ENCODE measurements at regions not wholly inside any gene's neighbourhood (a gene's known extent, or its start where the extent isn't known, plus 50 kb on each side); places are given as distances from the start of the nearest gene placed in this dataset.
A peak's percentile ranks its signal among the peaks of the same experiment; 100 is the strongest.
"Not testable (repeated sequence)": the region's sequence is repeated elsewhere in the genome, so short reads cannot be mapped to it uniquely, and the experiment has no call there.

DNA sequence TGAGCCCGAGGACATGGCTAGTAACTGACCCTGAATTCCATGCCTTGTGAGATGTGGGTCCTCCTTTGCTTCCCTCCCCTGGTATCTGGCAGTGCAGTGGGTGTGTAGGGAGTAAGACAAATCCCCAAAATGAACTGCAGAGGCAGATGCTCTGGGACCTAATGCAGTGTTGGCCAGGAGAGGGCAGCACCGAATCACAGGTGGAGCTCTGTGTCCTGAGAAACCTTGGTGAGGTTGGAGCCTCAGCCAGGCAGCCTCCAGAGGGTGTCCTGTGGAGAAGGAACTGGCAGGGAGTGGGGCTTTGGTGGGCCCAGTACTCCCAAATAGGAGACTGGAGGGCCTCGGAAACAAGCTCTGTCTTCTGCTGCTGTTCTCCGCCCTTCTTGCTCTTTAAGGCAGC lies 209.9 kb downstream of the CCNG2 start:
- not testable (repeated sequence) for DNase-seq (ENCODE audit: low read depth, low spot score); H3K27me3 ChIP-seq (ENCODE audit: control insufficient read depth, extremely low read depth, insufficient read depth, low read length); H3K4me2 ChIP-seq (ENCODE audit: control insufficient read depth, extremely low read depth, insufficient read depth, low read depth, low read length); H3K9ac ChIP-seq (ENCODE audit: control insufficient read depth, extremely low read depth, insufficient read depth, low read length); H3K36me3 ChIP-seq (ENCODE audit: control insufficient read depth in 2 of 2, extremely low read depth in 1 of 2, insufficient read depth in 2 of 2, low read length in 2 of 2); H3K4me3 ChIP-seq (ENCODE audit: control insufficient read depth in 2 of 3, extremely low read depth in 1 of 3, insufficient read depth in 2 of 3, low read depth in 1 of 3, low read length in 3 of 3); H3K4me1 ChIP-seq (ENCODE audit: control insufficient read depth, extremely low read depth, insufficient read depth, low read length); H2AFZ ChIP-seq (ENCODE audit: control insufficient read depth, low read length); H3K79me2 ChIP-seq (ENCODE audit: control insufficient read depth, insufficient read depth, low read length); H3K9me3 ChIP-seq (ENCODE audit: control insufficient read depth, low read depth, low read length); H4K20me1 ChIP-seq (ENCODE audit: control insufficient read depth, extremely low read depth, insufficient read depth, low read length); H3K27ac ChIP-seq (ENCODE audit: control insufficient read depth, insufficient read depth, low read length); H3K9me1 ChIP-seq (ENCODE audit: control insufficient read depth, extremely low read depth, insufficient read depth, low read length)
- dilution Hi-C loops (cut with MboI; ENCODE audit: extremely low pct_ligation_motif_present, low sequenced_read_pairs): loop anchor here (25.0 kb wide), 1 partner anchor 130 kb away; no protein-coding TSS in a partner anchor
- peak; percentile 99 for FAIRE-seq
- peak in 1 of 3 experiments; percentile 39 for TF ChIP-seq CTCF (optimal IDR thresholded peaks at IDR 0.05 in 1 of 3, IDR thresholded peaks at IDR 0.05 in 1 of 3, conservative IDR thresholded peaks at IDR 0.05 in 1 of 3; ENCODE audit: extremely low read depth in 1 of 3, insufficient read depth in 2 of 3, low read length in 3 of 3)

DNA sequence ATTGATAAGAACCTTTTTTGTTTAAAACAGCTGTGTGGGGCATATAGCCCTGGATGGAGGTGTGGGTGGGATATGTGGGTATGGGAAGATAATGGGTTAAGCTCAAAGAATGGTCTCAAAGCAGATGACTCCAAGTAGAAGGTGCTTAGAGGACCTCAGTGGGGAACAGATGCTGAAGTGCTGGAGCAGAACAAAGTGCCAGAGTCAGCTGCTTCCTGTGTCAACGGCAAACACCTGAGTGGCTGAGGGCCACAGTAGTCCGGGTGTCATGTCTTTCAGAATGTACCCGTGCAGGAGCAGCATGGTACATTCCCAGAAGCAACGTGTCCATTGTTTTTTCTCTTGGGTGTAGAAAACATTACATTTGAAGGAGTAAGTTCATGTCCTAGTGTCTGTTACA lies 210.6 kb downstream of the CCNG2 start:
- TF ChIP-seq CTCF (optimal IDR thresholded peaks at IDR 0.05 in 1 of 3, IDR thresholded peaks at IDR 0.05 in 1 of 3, conservative IDR thresholded peaks at IDR 0.05 in 1 of 3; ENCODE audit: extremely low read depth in 1 of 3, insufficient read depth in 2 of 3, low read length in 3 of 3) (no peak), EZH2 (IDR thresholded peaks at IDR 0.05; ENCODE audit: low read length) (no peak)
- no peak for FAIRE-seq
- Histone ChIP-seq H3K9me1 (ENCODE audit: control insufficient read depth, extremely low read depth, insufficient read depth, low read length) (no peaks in the 10 kb centered on the region), H3K9ac (ENCODE audit: control insufficient read depth, extremely low read depth, insufficient read depth, low read length) (no peak overlapping the region), H4K20me1 (ENCODE audit: control insufficient read depth, extremely low read depth, insufficient read depth, low read length) (no peaks in the 10 kb centered on the region), H2AFZ (ENCODE audit: control insufficient read depth, low read length) (no peak overlapping the region), H3K27me3 (ENCODE audit: control insufficient read depth, extremely low read depth, insufficient read depth, low read length) (peaks cover under 1% of the 10 kb centered on the region), H3K4me3 (ENCODE audit: control insufficient read depth in 2 of 3, extremely low read depth in 1 of 3, insufficient read depth in 2 of 3, low read depth in 1 of 3, low read length in 3 of 3) (no peak overlapping the region), H3K79me2 (ENCODE audit: control insufficient read depth, insufficient read depth, low read length) (no peaks in the 10 kb centered on the region), H3K9me3 (ENCODE audit: control insufficient read depth, low read depth, low read length) (no peaks in the 10 kb centered on the region), H3K4me1 (ENCODE audit: control insufficient read depth, extremely low read depth, insufficient read depth, low read length) (no peaks in the 10 kb centered on the region), H3K36me3 (ENCODE audit: control insufficient read depth in 2 of 2, extremely low read depth in 1 of 2, insufficient read depth in 2 of 2, low read length in 2 of 2) (no peaks in the 10 kb centered on the region), H3K27ac (ENCODE audit: control insufficient read depth, insufficient read depth, low read length) (no peak overlapping the region), H3K4me2 (ENCODE audit: control insufficient read depth, extremely low read depth, insufficient read depth, low read depth, low read length) (no peak overlapping the region)
- DNase-seq (ENCODE audit: low read depth, low spot score): no peak
- dilution Hi-C loops (cut with MboI; ENCODE audit: extremely low pct_ligation_motif_present, low sequenced_read_pairs): loop anchor here (25.0 kb wide), 1 partner anchor 130 kb away; no protein-coding TSS in a partner anchor
